ENCODE measurements at regions not wholly inside any gene's neighbourhood (a gene's known extent, or its start where the extent isn't known, plus 50 kb on each side); places are given as distances from the start of the nearest gene placed in this dataset.
"Not testable (repeated sequence)": the region's sequence is repeated elsewhere in the genome, so short reads cannot be mapped to it uniquely, and the experiment has no call there.

DNA sequence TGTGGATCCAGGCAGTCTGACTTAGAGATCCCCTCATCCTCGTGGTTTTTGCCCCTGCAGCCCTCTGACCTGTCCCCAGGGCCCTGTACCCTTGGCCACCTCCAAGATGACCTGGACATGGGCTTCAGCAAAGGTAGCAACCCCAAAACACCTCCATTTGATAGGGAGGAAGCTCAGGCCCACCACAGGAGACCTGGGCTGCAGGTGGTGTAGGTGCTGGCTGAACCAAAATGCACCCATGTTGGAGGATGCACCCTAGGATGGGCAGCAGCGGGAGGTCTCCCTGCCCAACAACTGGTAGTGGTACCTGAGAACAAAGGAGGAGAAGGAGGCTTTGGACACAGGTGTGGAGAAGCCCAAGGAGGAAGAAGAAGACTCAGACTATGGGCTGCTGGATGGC lies 188.7 kb downstream of the ZNF716 start:
- Mint-ChIP-seq H3K36me3 (ENCODE audit: low read depth) (no peaks in the 10 kb centered on the region), H3K27me3 (ENCODE audit: insufficient read depth) (no peaks in the 10 kb centered on the region), H3K9me3 (peaks cover 12% of the 10 kb centered on the region), H3K4me1 (ENCODE audit: low read depth) (no peaks in the 10 kb centered on the region), H3K27ac (no peak overlapping the region), H3K4me3 (no peak overlapping the region)
- intact Hi-C loops (cut with micrococcal nuclease) = no loop called here
- DNase-seq (ENCODE audit: low spot score) = no peak

DNA sequence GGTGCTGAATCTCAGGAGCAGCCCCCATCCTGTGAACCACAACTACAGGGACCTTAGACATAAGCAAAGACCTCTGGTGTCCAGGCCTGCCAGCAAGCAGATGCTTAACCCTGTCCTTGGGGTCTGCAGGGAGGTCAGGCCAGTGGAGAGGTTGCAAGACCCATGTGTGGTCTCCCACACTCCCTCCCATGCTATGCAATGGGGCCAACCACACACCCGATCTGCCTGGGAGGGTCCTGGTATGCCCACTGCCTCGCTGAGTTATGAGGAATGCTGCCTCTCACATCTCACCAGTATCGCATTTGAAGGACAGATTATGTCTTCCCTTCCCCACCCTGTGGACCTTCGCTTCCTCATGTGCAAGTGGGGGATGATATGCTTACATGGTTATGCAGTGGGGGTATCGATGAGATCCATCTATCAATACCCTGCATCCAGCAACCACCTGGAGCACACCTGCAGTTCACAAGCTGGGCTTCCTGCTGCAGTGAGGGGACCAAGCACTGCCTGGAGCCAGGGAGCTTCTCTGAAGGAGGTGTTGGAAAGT lies 191.6 kb downstream of the ZNF716 start:
- intact Hi-C loops (cut with micrococcal nuclease) = no loop called here
- no peak overlapping the region for H3K27ac Mint-ChIP-seq
- H3K9me3 Mint-ChIP-seq = peaks cover 26% of the 10 kb centered on the region
- H3K36me3 Mint-ChIP-seq (ENCODE audit: low read depth) = peaks cover 2% of the 10 kb centered on the region
- H3K27me3 Mint-ChIP-seq (ENCODE audit: insufficient read depth) = no peaks in the 10 kb centered on the region
- H3K4me1 Mint-ChIP-seq (ENCODE audit: low read depth) = no peaks in the 10 kb centered on the region
- DNase-seq (ENCODE audit: low spot score) = no peak
- no peak overlapping the region for H3K4me3 Mint-ChIP-seq

DNA sequence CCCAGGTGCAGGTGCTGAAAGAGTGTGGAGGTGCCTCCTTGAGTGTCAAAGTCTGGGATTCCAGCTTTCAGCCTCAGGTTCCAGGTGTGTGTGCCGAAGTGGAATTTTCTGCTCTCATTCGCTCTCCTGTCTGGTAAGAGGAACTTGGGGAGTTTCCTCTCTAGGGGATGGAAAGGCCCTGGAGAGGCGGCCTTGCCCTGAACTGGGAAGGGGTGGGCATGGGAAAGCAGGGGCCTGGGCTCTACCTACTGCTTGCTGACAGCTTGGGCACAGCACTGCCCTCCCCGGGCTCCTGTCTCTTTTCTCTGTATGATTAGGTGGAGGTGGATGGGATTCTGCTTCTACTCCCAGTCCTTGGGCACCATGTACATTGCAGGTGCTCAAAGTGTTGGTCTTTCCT lies 192.8 kb downstream of the ZNF716 start:
- no peak overlapping the region for H3K27ac Mint-ChIP-seq
- H3K4me1 Mint-ChIP-seq (ENCODE audit: low read depth) = no peaks in the 10 kb centered on the region
- H3K36me3 Mint-ChIP-seq (ENCODE audit: low read depth) = peaks cover 2% of the 10 kb centered on the region
- H3K4me3 Mint-ChIP-seq = no peak overlapping the region
- peaks cover 32% of the 10 kb centered on the region for H3K9me3 Mint-ChIP-seq
- H3K27me3 Mint-ChIP-seq (ENCODE audit: insufficient read depth) = no peaks in the 10 kb centered on the region
- DNase-seq (ENCODE audit: low spot score) = no peak
- intact Hi-C loops (cut with micrococcal nuclease) = no loop called here

DNA sequence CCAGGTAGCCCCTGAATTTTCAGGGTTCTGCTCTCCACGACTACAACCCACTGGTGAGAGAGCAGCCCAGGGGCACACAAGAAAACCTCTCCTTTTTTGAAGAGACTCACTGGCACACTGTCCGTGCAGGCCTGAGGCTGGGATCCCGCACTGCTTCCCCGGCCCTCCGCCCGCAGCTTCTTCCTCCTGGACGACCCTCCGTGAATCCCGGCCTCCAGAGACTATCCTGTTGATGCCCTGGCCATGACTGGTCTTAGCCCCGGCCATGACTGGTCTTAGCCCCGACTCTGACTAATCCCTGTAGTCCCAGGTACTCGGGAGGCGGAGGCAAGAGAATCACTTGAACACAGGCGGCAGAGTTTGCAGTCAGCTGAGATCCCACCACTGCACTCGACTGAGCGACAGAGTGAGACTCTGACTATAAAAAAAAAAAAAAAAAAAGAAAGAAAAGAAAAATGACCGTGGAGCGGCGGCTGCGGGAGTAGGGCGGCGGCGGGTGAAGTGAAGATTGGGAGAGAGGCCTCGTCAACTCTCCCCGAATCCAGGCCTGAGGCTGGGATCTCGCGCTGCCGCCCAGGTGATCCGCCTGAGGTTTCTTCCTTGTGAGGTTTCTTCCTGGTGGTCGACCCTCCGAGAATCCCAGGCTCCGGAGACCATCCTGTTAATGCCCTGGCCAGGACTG lies 196.4 kb downstream of the ZNF716 start:
- H3K9me3 Mint-ChIP-seq = peaks cover 57% of the 10 kb centered on the region
- H3K4me1 Mint-ChIP-seq (ENCODE audit: low read depth) = no peaks in the 10 kb centered on the region
- no peak overlapping the region for H3K4me3 Mint-ChIP-seq
- no peak overlapping the region for H3K27ac Mint-ChIP-seq
- H3K27me3 Mint-ChIP-seq (ENCODE audit: insufficient read depth) = no peaks in the 10 kb centered on the region
- no peak for DNase-seq (ENCODE audit: low spot score)
- peaks cover 2% of the 10 kb centered on the region for H3K36me3 Mint-ChIP-seq (ENCODE audit: low read depth)
- intact Hi-C loops (cut with micrococcal nuclease) = no loop called here

DNA sequence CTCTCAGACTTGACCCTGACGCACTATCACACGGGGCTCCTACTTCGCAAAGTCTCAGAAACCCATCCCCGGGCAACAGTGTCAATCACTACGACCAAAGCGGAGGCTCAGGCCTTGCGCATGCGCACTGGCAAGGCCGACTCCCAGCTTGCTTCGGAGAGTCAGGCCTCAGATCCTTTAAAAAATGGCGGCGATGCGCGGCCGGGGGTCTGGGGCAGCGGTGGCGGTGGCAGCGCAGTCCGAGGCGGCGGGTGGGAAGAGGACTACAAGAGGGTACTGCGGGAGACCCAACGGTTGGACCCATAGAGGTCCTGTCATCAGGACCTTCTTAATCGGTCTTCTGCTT lies 196.9 kb downstream of the ZNF716 start:
- intact Hi-C loops (cut with micrococcal nuclease) = no loop called here
- Mint-ChIP-seq H3K36me3 (ENCODE audit: low read depth) (peaks cover 2% of the 10 kb centered on the region), H3K27ac (no peak overlapping the region), H3K27me3 (ENCODE audit: insufficient read depth) (no peaks in the 10 kb centered on the region), H3K4me3 (no peak overlapping the region), H3K4me1 (ENCODE audit: low read depth) (no peaks in the 10 kb centered on the region), H3K9me3 (peaks cover 59% of the 10 kb centered on the region)
- DNase-seq (ENCODE audit: low spot score) = no peak

DNA sequence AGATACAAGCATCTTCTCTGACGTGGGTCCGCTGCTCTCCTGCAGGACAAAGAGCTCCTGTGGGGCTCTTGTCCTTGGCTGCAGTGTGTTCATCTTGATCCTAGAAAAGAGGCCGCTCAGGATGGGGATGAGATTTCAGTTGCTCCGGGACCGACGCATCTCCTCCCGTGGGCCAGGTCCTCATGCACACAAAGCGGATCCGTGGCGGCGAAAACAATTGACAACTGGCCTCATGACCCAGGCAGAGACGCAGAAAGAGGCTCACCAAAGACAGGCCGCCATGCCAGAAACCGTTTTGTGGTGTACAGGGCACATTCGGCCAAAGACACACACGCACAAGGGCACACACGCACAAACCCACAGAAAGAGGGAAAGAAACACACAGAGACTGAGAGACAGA lies 200.4 kb downstream of the ZNF716 start:
- DNase-seq (ENCODE audit: low spot score); intact Hi-C loops (cut with micrococcal nuclease); H3K4me3 Mint-ChIP-seq; H3K27ac Mint-ChIP-seq; H3K27me3 Mint-ChIP-seq (ENCODE audit: insufficient read depth); H3K4me1 Mint-ChIP-seq (ENCODE audit: low read depth); H3K36me3 Mint-ChIP-seq (ENCODE audit: low read depth): not testable (repeated sequence)
- H3K9me3 Mint-ChIP-seq = peaks cover 65% of the 10 kb centered on the region

DNA sequence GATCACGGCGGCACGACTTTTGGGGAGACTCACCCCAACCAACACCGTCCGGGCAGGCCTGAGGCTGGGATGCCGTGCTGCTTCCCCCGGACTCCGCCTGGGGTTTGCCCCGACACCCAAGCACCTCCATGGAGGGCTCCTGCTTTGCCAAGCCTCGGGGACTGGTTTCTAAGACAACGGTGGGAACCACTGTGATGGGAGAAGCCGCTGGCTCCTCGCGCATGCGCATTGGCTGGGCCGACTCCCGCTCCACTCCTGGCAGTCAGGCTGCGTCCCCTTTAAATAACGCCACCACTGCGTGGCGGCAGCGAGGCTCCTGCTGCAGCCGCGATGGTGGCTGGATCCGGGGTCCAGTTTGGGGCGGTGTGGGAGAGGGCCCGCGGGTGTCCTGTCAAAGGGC lies 201.0 kb downstream of the ZNF716 start:
- intact Hi-C loops (cut with micrococcal nuclease) = no loop called here
- Mint-ChIP-seq H3K4me3 (no peak overlapping the region), H3K27me3 (ENCODE audit: insufficient read depth) (no peaks in the 10 kb centered on the region)

DNA sequence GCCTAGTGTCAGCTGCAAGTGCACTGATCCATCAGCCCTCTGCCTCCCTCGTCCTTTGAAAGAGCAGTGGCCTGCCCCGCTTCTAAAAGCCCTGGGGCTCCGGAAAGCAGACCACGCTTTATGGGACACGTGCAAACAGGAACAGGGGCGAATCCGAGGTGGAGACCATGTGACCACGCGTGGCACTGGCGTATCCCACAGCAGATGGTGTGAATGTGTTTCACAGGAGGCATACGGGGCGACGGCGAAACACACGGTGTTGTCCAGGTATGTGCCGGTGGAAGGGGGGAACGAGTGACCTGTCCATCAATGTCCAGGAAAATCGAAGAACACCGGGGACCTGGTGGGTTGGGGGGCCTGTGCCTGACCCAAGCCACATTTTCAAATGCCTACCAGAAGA lies 201.6 kb downstream of the ZNF716 start:
- DNase-seq (ENCODE audit: low spot score); H3K4me1 Mint-ChIP-seq (ENCODE audit: low read depth): not testable (repeated sequence)

More for the DNA sequence above, 201.0 kb downstream of the ZNF716 start:
- Mint-ChIP-seq H3K4me1 (ENCODE audit: low read depth) (no peaks in the 10 kb centered on the region), H3K36me3 (ENCODE audit: low read depth) (peaks cover 2% of the 10 kb centered on the region), H3K9me3 (peaks cover 59% of the 10 kb centered on the region), H3K27ac (no peak overlapping the region)
- DNase-seq (ENCODE audit: low spot score) = no peak

DNA sequence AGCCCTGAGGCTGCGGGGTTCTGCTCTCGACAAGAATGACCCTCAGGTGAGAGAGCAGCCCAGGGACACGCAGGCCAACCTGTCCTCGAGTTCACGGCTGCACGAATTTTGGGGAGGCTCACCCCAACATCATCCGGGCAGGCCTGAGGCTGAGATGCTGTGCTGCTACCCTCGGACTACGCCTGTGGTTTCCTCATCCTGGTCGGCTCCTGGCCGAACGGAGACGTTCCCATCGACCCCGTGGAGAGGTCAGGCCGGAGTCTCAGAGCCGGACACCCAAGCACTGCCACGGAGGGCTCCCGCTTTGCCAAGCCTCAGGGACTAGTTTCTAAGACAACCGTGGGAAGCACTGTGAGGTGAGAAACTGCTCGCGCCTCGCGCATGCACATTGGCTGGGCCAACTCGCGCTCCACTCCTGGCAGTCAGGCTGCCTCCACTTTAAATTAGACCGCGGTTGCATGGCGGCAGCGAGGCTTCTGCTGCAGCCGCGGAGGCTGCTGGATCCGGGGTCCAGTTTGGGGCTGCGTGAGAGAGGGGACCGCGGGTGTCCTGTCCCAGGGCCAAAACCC lies 203.4 kb downstream of the ZNF716 start:
- peaks cover 58% of the 10 kb centered on the region for H3K9me3 Mint-ChIP-seq
- H3K36me3 Mint-ChIP-seq (ENCODE audit: low read depth) = peaks cover 2% of the 10 kb centered on the region
- no peak overlapping the region for H3K4me3 Mint-ChIP-seq
- intact Hi-C loops (cut with micrococcal nuclease) = no loop called here
- H3K27ac Mint-ChIP-seq = no peak overlapping the region
- no peaks in the 10 kb centered on the region for H3K4me1 Mint-ChIP-seq (ENCODE audit: low read depth)
- no peaks in the 10 kb centered on the region for H3K27me3 Mint-ChIP-seq (ENCODE audit: insufficient read depth)
- DNase-seq (ENCODE audit: low spot score) = no peak

More for the DNA sequence above, 201.6 kb downstream of the ZNF716 start:
- H3K9me3 Mint-ChIP-seq = peaks cover 58% of the 10 kb centered on the region
- H3K4me3 Mint-ChIP-seq; H3K27me3 Mint-ChIP-seq (ENCODE audit: insufficient read depth); H3K27ac Mint-ChIP-seq; H3K36me3 Mint-ChIP-seq (ENCODE audit: low read depth); intact Hi-C loops (cut with micrococcal nuclease): not testable (repeated sequence)

DNA sequence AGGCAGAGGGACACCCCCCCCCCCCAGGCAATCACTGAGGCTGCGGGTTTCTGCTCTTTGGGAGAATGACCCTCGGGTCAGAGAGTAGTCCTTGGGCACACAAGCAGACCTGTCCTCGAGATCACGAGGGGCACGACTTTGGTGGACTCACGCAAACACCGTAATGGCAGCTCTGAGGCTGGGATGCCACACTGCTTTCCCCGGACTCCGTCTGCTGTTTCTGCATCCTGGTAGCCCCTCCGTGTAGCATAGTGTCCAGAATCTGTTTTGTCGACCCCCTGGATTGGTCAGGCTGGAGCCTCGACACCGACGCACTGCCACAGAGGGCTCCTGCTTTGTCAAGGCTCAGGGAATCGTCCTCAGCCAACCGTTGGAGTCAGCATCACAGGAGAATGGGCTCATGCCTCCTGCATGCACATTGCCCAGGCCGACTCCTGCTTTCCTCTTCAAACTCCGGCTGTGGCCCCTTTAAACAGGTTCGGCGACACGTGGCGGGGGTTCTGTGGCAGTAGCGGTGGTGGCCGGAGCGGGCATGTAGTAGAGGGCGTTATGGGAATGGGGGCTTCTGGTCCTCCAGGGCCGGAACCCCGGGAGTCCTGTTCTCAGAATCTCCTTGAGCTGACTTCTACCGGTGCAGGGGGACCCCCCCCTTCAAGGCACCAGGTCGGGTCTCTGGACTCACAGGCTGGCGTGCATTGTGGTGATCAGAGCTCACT lies 205.3 kb downstream of the ZNF716 start:
- H3K4me1 Mint-ChIP-seq (ENCODE audit: low read depth); intact Hi-C loops (cut with micrococcal nuclease); H3K4me3 Mint-ChIP-seq; H3K27me3 Mint-ChIP-seq (ENCODE audit: insufficient read depth); H3K36me3 Mint-ChIP-seq (ENCODE audit: low read depth); H3K27ac Mint-ChIP-seq; DNase-seq (ENCODE audit: low spot score): not testable (repeated sequence)
- peaks cover 60% of the 10 kb centered on the region for H3K9me3 Mint-ChIP-seq

DNA sequence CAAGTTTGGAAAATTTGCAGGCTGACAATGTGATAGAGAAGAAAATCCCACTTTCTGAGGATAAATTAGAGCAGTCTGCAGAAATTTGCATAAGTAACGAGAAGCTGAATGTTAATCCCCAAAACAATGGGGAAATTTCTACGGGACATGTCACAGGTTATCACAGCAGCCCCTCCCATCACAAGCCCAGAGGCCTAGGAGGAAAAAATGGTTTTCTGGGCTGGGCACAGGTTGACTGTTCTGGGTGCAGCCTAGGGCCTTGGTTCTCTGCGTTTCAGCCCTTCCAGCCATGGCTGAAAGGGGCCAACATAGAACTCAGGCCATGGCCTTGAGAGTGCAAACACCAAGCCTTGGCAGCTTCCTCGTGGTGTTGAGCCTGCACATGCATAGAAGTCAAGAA lies 209.2 kb downstream of the ZNF716 start:
- H3K27ac Mint-ChIP-seq; H3K4me3 Mint-ChIP-seq; H3K4me1 Mint-ChIP-seq (ENCODE audit: low read depth); H3K36me3 Mint-ChIP-seq (ENCODE audit: low read depth); DNase-seq (ENCODE audit: low spot score); intact Hi-C loops (cut with micrococcal nuclease); H3K27me3 Mint-ChIP-seq (ENCODE audit: insufficient read depth): not testable (repeated sequence)
- peaks cover 49% of the 10 kb centered on the region for H3K9me3 Mint-ChIP-seq

DNA sequence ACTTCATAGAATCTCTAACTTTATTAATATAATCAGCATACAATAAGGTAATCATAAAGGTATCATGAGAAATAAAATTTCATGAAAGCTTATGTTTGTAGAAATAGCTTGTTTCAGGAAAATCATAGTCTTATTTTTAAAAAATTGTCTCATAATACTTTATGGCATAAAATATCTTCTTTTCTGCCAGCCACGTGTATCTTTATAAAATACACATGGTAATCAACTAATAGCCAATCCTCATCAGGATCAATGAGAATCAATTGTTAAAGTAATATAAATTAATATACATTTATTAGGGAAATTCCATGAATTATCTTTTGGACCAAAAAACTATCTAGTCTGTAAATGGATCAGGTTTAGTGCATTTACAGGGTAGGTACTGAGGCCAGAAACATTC lies 227.0 kb downstream of the ZNF716 start:
- H3K9me3 Mint-ChIP-seq = peaks cover 39% of the 10 kb centered on the region
- H3K27me3 Mint-ChIP-seq (ENCODE audit: insufficient read depth); H3K27ac Mint-ChIP-seq; H3K4me3 Mint-ChIP-seq; H3K36me3 Mint-ChIP-seq (ENCODE audit: low read depth); H3K4me1 Mint-ChIP-seq (ENCODE audit: low read depth); intact Hi-C loops (cut with micrococcal nuclease); DNase-seq (ENCODE audit: low spot score): not testable (repeated sequence)

DNA sequence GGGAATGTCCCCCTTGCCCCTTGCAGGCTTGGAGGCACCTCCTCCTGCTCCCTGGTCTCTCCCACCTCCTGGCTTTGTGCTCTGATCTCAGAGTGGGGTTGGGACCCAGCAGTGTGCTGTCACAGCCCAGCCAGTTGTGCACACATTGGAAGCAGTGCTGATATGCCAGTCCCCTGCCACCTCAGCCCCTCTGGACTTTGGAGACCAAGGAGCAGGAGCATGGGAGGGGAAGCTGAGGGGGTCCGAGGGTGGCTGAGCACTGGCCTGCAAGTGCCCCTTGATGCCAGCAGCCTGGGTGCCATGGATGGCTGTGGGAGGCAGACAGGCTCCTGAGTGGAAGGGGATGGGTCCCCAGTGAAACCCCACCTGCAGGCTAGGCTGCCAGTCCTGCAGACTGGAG lies 235.4 kb downstream of the ZNF716 start:
- no peak overlapping the region for H3K4me3 Mint-ChIP-seq

More for the DNA sequence above, 235.4 kb downstream of the ZNF716 start:
- Mint-ChIP-seq H3K36me3 (ENCODE audit: low read depth) (no peaks in the 10 kb centered on the region), H3K9me3 (peaks cover 29% of the 10 kb centered on the region), H3K27me3 (ENCODE audit: insufficient read depth) (no peaks in the 10 kb centered on the region), H3K27ac (no peak overlapping the region), H3K4me1 (ENCODE audit: low read depth) (no peaks in the 10 kb centered on the region)
- DNase-seq (ENCODE audit: low spot score) = no peak
- intact Hi-C loops (cut with micrococcal nuclease) = no loop called here

Data from activated T-helper 1 cell treated with anti-CD3 and anti-CD28 coated beads, Interleukin-12 subunit alpha, Interleukin-12 subunit beta, Interleukin-2, Interleukin-4 antibody, amounts not matched to agents 30 ng/mL and 10 ng/mL and 1 ng/mL, durations not matched to agents 14 hours and 24 hours and 36 hours (primary cell).